HL-60 (cell line): ENCODE measurements at regions not wholly inside any gene's neighbourhood (a gene's known extent, or its start where the extent isn't known, plus 50 kb on each side); places are given as distances from the start of the nearest gene placed in this dataset.

ENCODE experiments used
- DNase-seq, 2 experiments: peaks; one replicate each; pipeline ENCODE4 v3.0.0-alpha.2; 2010 to 2020; ENCODE audit warnings: low read depth in 1 of 2, low spot score in 1 of 2
- H3K27ac ChIP-seq: fragments of 250-450 bp; sonication (Bioruptor Pico); replicated peaks from 2 replicates; pipeline ENCODE4 v1.5.1; 2020; ENCODE audit warnings: mild to moderate bottlenecking, moderate library complexity
- H3K27me3 ChIP-seq: fragments of 250-450 bp; sonication (Bioruptor Pico); 2 replicates; pipeline ENCODE4 v1.5.1; 2021; ENCODE audit warnings: mild to moderate bottlenecking, moderate library complexity; ENCODE audit not compliant: insufficient read depth, poor library complexity, severe bottlenecking
- H3K4me3 ChIP-seq: replicated peaks from 2 replicates; pipeline ENCODE4 v1.5.1; 2011; ENCODE audit warnings: mild to moderate bottlenecking, control low read depth, low read length; ENCODE audit not compliant: insufficient read depth
- GABPA ChIP-seq: IDR thresholded peaks from 2 replicates; pipeline ENCODE4 v1.6.1; 2012; ENCODE audit warnings: low read depth
- POLR2AphosphoS5 ChIP-seq: IDR thresholded peaks from 2 replicates; pipeline ENCODE4 v1.6.1; 2012; ENCODE audit warnings: low read depth
- SPI1 ChIP-seq: IDR thresholded peaks from 2 replicates; pipeline ENCODE4 v1.6.1; 2012; ENCODE audit warnings: low read depth, mild to moderate bottlenecking, borderline replicate concordance
- TF ChIP-seq, protein P1 (sequence below): IDR thresholded peaks from 2 replicates; pipeline ENCODE4 v1.6.1; 2012; ENCODE audit warnings: low read depth; ENCODE audit not compliant: insufficient replicate concordance
- TF ChIP-seq, protein P2 (sequence below): IDR thresholded peaks from one replicate; pipeline ENCODE4 v1.5.1; 2011; ENCODE audit warnings: low read length, control low read depth, inconsistent platforms; ENCODE audit not compliant: insufficient read depth

DNA sequence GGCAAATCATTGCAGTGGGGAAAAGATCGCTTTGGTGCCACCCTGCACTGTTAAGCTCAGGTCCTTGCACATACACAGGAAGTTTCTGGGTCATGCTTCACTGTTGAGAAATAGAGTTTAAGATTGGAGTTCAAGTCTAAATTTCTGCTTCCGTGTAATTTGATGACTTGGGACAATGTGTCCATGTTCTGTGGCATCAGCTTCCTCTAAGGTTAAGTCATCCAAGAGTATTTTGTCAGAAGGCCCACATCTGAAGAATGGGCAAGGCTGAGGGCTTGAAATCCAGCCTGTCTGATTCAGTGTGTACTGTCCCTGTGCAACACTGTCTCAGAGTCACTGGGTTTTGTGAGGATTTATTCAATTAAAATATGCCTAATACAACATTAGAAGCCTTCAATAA is 880.7 kb downstream of the SUCLG1 start:
- TF ChIP-seq POLR2AphosphoS5: no peak
- TF ChIP-seq, protein P1, sequence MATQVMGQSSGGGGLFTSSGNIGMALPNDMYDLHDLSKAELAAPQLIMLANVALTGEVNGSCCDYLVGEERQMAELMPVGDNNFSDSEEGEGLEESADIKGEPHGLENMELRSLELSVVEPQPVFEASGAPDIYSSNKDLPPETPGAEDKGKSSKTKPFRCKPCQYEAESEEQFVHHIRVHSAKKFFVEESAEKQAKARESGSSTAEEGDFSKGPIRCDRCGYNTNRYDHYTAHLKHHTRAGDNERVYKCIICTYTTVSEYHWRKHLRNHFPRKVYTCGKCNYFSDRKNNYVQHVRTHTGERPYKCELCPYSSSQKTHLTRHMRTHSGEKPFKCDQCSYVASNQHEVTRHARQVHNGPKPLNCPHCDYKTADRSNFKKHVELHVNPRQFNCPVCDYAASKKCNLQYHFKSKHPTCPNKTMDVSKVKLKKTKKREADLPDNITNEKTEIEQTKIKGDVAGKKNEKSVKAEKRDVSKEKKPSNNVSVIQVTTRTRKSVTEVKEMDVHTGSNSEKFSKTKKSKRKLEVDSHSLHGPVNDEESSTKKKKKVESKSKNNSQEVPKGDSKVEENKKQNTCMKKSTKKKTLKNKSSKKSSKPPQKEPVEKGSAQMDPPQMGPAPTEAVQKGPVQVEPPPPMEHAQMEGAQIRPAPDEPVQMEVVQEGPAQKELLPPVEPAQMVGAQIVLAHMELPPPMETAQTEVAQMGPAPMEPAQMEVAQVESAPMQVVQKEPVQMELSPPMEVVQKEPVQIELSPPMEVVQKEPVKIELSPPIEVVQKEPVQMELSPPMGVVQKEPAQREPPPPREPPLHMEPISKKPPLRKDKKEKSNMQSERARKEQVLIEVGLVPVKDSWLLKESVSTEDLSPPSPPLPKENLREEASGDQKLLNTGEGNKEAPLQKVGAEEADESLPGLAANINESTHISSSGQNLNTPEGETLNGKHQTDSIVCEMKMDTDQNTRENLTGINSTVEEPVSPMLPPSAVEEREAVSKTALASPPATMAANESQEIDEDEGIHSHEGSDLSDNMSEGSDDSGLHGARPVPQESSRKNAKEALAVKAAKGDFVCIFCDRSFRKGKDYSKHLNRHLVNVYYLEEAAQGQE: no peak
- no peak for TF ChIP-seq SPI1
- TF ChIP-seq, protein P2, sequence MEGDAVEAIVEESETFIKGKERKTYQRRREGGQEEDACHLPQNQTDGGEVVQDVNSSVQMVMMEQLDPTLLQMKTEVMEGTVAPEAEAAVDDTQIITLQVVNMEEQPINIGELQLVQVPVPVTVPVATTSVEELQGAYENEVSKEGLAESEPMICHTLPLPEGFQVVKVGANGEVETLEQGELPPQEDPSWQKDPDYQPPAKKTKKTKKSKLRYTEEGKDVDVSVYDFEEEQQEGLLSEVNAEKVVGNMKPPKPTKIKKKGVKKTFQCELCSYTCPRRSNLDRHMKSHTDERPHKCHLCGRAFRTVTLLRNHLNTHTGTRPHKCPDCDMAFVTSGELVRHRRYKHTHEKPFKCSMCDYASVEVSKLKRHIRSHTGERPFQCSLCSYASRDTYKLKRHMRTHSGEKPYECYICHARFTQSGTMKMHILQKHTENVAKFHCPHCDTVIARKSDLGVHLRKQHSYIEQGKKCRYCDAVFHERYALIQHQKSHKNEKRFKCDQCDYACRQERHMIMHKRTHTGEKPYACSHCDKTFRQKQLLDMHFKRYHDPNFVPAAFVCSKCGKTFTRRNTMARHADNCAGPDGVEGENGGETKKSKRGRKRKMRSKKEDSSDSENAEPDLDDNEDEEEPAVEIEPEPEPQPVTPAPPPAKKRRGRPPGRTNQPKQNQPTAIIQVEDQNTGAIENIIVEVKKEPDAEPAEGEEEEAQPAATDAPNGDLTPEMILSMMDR: no peak
- no peak for TF ChIP-seq GABPA
- DNase-seq: no peak
- no peaks in the 10 kb centered on the region for H3K27me3 ChIP-seq
- no peak overlapping the region for H3K27ac ChIP-seq
- H3K4me3 ChIP-seq: no peak overlapping the region

DNA sequence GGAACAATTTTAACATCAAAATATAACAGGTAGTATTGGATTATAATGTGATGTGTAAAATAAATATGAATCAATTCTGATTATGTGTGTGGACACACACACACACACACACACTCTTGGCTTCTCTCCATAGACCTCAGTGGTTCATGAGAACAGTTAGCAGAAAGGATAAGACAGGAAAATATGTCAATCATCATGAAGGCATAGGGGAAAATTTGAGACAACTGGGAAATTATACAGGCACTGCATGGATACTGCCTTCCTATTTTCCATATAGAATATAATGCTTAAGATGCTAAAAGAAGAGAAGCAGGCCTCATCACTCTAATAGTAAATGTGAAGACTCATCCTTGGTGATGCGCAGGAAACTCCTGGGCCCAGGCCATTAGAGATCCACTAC is 884.5 kb downstream of the SUCLG1 start:
- Histone ChIP-seq H3K27me3 (no peaks in the 10 kb centered on the region), H3K4me3 (no peak overlapping the region), H3K27ac (no peak overlapping the region)
- no peak for TF ChIP-seq GABPA
- TF ChIP-seq POLR2AphosphoS5: no peak
- TF ChIP-seq, protein P1: no peak
- TF ChIP-seq, protein P2: no peak
- no peak for TF ChIP-seq SPI1
- DNase-seq: no peak

DNA sequence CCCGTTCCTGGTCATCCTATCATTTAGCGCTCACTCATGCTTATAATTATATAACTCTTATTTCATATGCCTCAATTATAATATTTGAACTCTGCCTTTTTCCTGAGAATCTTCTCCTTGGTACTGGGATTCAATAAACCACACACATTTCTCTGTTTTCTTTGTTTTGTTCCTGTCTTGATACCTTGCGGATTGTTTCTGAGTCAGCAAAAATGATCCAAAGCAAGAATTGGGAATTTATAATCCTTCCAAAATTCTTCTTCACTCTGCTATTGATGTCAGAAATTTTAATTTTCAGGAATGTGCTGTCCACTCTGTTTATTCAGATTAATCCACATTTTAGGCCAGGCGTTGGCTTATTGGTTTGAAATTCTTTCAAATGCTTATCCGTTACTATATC is 886.0 kb downstream of the SUCLG1 start:
- DNase-seq: no peak
- Histone ChIP-seq H3K27me3 (no peaks in the 10 kb centered on the region), H3K27ac (no peak overlapping the region), H3K4me3 (no peak overlapping the region)
- no peak for TF ChIP-seq SPI1
- no peak for TF ChIP-seq GABPA
- TF ChIP-seq POLR2AphosphoS5: no peak
- TF ChIP-seq, protein P2: no peak
- TF ChIP-seq, protein P1: no peak
